ENCODE measurements at regions not wholly inside any gene's neighbourhood (a gene's known extent, or its start where the extent isn't known, plus 50 kb on each side); places are given as distances from the start of the nearest gene placed in this dataset.

- no peak for DNase-seq
These were observed 383.0 kb downstream of the PCNX1 start for GRCh38 chr14:71290301-71290700.

DNA sequence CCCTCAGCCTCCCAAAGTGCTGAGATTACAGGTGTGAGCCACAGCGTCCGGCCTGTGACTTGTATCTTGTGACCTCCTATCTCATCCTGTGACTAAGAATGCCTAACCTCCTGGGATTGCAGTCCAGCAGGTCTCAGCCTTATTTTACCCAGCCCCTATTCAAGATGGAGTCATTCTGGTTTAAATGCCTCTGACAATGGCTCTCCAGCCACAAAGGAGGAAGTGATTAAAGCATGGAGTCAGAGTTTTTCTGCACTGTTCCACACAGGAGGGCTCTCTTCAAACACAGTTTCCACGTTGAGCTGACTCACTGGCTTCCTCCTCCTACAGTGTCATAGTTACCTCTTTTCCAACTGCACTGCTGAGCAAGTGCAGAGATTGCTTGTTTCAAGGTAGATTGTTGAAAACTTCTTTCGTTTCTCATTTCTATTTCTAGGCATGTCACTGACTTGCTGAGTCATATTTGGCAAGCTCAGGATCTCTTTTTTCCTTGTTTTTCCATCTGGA is 383.8 kb downstream of the PCNX1 start:
- peak; percentile 79 to 90 (median 83) for DNase-seq

DNA sequence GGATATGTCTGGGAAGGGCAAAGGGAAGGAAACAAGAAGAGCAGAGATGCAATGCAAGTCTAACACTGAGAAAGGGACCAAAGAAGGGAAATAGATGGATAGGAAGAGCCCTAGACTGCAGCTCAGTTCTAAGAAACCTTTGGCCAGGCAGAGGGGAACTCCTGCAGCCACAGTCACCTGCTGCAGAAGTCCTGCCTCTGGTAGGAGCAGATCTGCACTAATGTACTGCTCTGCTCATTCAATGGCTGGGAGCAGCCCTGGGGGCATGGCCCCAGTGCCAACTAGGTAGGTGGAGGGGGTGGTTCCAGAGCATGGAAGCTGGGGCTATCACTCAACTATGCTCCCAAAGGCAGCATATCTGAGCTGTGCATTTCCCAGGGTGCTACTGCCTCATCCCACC is 388.9 kb downstream of the PCNX1 start:
- no peak for DNase-seq

DNA sequence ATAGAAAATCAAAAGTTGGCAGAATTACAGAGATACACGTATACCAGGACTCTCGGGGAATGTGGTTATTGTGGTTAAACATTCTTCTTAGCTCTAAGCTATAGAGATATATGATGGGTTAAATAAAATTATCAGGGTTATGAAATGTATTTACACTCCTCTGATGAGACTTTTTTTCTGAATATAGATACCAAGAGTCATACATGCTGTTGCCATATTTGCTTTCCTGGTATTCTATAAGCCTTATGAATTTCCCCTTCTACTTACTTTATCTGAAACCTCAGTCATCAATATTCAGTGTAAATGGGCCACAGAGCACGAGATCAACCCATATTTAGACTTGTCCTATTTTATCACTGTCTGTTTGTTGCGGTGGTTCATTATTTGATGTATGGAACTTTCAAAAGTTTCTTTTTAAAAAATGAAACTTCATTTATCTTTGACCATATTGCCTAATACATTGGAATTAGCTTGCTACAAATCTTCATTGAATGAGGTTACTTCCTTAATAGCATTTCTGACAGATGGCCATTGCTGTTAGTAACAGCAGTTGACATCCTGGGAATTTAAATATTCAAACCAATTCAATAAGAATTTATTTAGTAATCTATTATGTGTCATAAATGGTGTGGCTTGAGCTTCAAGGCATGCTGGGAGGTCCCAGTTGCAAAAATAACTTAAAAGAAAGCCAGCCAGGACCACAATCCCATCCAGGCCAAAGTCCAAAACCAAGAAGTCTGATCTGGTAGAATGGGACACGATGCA is 393.5 kb downstream of the PCNX1 start:
- DNase-seq = no peak

GRCh38 chr14:71301611-71302010 is 394.4 kb downstream of the PCNX1 start:
- DNase-seq = no peak

GRCh38 chr14:71304690-71305089 is 397.4 kb downstream of the PCNX1 start:
- no peak for DNase-seq

- DNase-seq = peak in 1 of 3 donors; percentile 10
These were observed 401.4 kb downstream of the PCNX1 start for GRCh38 chr14:71308671-71309070.

DNA sequence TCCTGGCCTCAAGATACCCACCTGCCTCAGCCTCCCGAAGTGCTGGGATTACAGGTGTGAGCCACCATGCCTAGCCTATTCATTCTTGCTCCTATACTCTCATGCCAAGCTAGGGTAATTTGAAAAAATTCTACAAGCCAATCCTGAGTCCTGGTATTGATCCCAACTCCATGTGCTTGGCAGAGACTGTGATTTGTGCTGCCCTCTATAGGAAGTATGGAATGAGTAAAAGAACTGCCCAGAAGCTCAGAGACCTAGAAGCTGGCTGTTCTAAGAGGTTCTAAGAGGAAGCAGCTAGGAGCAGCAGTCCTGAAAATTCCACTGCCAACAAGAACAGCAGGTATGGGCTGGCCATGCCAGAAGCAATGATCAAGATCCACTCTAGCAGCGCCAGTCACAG is 402.5 kb downstream of the PCNX1 start:
- DNase-seq = no peak

GRCh38 chr14:71311061-71311460 is 403.8 kb downstream of the PCNX1 start:
- no peak for DNase-seq

DNA sequence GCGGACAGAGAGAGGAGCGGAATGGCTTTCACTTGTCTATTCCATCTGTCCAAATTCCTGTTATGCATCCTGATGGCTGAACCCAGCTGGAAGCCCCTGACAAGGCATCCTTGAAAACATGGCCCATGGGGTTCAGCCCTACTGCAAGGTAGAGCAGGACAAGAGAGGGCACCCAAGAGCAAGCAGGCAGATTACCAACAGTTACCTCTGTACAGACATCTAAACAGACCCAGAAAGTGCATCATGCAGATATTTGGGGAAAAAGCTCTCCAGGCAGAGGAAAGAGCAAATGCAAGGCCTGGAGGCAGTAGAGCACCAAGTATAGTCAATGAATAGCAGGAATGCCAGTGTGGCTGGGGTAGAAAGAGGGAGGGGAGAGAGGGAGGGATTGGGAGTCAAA is 407.5 kb downstream of the PCNX1 start:
- no peak for DNase-seq

- no peak for DNase-seq
These were observed 410.3 kb downstream of the PCNX1 start for GRCh38 chr14:71317385-71318096.

- DNase-seq = no peak
These were observed 410.8 kb downstream of the PCNX1 start for GRCh38 chr14:71318097-71318459.

DNA sequence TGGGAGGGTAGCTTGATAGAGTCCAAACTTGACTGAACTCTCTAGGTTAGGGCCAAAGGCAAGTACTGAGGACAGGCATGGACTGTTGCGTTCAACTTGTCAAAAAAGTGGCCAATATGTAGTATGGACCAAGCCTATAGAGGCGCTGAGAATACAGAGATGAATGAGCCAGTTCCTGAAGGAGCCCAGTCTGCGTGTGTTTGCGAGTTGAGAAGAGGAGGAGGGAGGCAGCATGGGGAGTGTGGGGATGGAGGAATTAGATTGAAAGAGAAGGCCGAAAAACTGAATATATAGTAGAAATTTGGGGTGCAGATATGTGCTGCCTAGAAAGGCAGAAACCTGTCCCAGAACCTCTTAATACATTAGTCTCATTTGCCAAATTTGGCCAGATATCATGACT is 412.4 kb downstream of the PCNX1 start:
- no peak for DNase-seq

GRCh38 chr14:71320107-71320733 is 413.0 kb downstream of the PCNX1 start, which contains the start of gene SIPA1L1:
Gene SIPA1L1, plus strand, starts transcription at chr14:71320476.
- DNase-seq = peak; percentile 99 to 100 (median 99)

GRCh38 chr14:71320734-71321573 is 413.7 kb downstream of the PCNX1 start:
- DNase-seq = peak; percentile 78 to 93 (median 83)

DNA sequence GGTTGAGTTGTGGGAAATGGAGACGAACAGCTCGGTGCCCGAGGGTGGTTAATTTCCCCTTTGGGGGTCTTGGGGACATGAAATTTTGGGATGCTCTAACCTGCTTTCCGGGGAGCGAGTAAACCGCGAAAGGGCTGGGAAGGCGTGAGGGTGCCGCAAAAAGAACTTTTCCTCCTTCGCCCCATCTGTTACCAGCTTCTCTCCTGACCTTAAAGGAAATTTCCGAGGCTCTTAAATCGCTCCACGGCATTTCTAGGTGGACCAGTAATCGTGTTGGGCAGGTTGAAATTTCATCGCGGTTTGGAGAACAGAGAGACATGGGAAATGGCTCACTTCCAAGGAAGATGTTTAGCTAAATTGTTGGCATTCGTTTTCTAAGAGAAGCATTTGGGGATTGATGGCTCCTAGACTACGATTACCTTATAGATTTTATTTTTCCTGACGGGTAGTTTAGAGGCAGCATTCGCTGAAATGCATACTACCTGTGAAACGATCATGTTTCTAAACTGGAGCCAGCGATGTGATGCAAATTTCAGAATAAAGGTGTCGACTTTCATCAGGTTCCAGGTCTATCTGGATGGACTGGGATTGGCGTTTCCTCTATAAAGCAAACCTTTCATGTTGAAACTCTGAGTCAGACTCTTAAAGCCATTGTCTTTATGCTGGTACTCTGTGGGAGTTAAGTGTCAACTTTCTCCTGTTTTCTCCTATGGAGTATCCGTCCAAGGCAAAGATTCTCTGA is 414.5 kb downstream of the PCNX1 start:
- DNase-seq = peak; percentile 16 to 49 (median 43)

DNA sequence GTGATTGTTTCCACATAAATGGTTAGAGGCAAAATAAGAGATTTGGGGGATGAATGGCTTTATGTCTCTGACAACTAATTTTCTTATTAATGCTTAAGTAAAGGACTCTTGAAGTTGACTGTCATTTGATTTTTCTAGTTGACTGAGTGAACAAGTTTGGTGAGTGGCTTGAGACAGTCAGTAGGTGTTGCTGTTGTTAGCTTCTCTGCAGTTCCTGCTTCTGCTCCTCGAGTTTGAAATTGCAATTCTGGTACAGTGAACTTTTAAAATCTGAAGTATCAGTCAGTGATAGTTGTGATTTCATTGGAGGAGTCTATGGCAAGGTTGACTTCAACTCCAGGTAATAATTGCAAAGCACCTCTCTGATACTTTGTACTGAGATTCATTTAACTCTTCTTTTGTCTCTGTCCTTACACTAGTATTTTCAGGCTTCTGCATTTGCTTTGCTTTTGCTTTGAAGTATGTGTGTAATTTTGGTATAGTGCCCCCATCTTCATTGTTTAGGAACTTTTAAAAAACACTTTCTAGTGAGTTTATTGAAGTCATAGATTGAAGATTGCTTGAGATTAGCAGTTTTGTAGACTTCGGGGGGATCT is 415.5 kb downstream of the PCNX1 start:
- peak; percentile 47 to 57 (median 56) for DNase-seq

- peak; percentile 73 to 78 (median 74) for DNase-seq
These were observed 417.6 kb downstream of the PCNX1 start for GRCh38 chr14:71324767-71325272.

DNA sequence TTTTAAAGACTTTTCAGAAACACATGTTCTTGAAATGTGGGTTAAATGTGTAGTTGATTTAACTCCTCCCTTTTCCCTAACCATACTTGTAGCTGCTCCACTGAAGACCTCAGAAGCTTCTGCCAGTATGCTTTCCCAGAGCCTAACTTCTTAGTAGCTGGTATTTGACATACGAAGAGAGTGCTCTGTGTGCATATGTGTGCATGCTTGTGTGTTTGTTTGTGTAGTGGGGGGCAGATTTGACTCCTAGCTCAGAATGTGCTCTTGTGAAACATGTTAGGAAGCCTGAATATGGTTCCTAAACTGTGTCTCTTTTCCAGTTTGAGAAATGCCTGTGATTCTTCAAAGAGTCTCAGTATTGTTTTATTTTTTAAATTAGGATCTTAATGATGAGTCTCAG is 420.4 kb downstream of the PCNX1 start:
- DNase-seq = no peak

DNA sequence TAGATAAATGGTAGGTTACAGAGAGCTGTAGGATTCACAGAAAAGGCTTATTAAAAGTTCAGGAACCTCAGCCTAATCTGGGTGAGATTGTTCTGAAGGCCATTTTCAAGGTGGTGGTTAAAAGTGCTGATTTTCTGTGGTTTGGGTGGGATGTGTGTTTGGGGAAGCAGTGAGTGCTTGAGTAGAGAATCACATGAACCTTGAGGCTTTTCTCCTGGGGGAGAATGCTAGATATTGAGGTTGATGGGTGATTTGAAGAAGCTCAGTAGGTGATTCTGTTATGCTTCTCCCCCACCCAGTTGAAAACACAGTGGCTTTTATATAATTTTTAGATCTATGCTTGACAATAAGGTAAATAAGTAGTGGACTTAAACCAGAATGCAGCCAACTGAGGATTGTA is 420.9 kb downstream of the PCNX1 start:
- DNase-seq = no peak

- no peak for DNase-seq
These were observed 421.7 kb downstream of the PCNX1 start for GRCh38 chr14:71328954-71329353.

All from suppressor macrophage treated with lipopolysaccharide for 1 hour (primary cell).